ENCODE measurements at regions not wholly inside any gene's neighbourhood (a gene's known extent, or its start where the extent isn't known, plus 50 kb on each side); places are given as distances from the start of the nearest gene placed in this dataset.

DNA sequence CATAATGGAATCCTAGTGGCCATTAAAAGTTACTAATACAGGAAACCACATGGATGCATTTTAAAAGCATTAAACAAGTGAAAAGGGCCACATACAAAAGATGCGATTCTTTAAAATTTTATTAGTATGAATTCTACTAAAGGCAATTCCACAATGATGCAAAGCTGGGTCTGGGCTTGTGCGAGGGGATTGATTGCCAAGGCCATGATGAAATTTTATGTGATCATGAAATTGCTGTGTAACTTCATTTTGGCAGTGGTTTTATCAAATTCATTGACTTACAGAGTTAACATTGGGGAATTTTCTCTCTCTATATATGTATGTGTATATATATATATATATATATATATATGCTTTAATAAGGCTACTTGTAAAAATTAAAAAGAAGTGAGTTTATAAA, 1142.5 kb upstream of the IGFBP7 start:
- TF ChIP-seq, protein P1, sequence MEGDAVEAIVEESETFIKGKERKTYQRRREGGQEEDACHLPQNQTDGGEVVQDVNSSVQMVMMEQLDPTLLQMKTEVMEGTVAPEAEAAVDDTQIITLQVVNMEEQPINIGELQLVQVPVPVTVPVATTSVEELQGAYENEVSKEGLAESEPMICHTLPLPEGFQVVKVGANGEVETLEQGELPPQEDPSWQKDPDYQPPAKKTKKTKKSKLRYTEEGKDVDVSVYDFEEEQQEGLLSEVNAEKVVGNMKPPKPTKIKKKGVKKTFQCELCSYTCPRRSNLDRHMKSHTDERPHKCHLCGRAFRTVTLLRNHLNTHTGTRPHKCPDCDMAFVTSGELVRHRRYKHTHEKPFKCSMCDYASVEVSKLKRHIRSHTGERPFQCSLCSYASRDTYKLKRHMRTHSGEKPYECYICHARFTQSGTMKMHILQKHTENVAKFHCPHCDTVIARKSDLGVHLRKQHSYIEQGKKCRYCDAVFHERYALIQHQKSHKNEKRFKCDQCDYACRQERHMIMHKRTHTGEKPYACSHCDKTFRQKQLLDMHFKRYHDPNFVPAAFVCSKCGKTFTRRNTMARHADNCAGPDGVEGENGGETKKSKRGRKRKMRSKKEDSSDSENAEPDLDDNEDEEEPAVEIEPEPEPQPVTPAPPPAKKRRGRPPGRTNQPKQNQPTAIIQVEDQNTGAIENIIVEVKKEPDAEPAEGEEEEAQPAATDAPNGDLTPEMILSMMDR (IDR thresholded peaks at IDR 0.05; ENCODE audit: low read depth, low read length, poor library complexity, severe bottlenecking) = no peak
- TF ChIP-seq EZH2phosphoT487 (IDR thresholded peaks at IDR 0.05; ENCODE audit: borderline replicate concordance, low read length) = no peak

Measured in DOHH2 (cell line).